GM13977 (cell line): ENCODE measurements at regions not wholly inside any gene's neighbourhood (a gene's known extent, or its start where the extent isn't known, plus 50 kb on each side); places are given as distances from the start of the nearest gene placed in this dataset.

Source experiments
- DNase-seq: peaks from one replicate; pipeline ENCODE4 v3.0.0; 2012; ENCODE audit warnings: low spot score
- in situ Hi-C: fragments of 300-500 bp; cut with MboI; formaldehyde crosslinking; loops from one replicate; pipeline ENCODE4 v1.12.0; 2022; ENCODE audit warnings: low sequenced_read_pairs, low pct_unique_long_range_greater_than_20kb, mixed read lengths, inconsistent platforms; ENCODE audit not compliant: unreplicated experiment
- TF ChIP-seq, protein P1 (sequence below): IDR thresholded peaks from 2 replicates; pipeline ENCODE4 v1.5.1; 2012; ENCODE audit warnings: mild to moderate bottlenecking, control low read depth; ENCODE audit not compliant: insufficient read depth; ENCODE audit errors: extremely low read depth, missing control alignments

DNA sequence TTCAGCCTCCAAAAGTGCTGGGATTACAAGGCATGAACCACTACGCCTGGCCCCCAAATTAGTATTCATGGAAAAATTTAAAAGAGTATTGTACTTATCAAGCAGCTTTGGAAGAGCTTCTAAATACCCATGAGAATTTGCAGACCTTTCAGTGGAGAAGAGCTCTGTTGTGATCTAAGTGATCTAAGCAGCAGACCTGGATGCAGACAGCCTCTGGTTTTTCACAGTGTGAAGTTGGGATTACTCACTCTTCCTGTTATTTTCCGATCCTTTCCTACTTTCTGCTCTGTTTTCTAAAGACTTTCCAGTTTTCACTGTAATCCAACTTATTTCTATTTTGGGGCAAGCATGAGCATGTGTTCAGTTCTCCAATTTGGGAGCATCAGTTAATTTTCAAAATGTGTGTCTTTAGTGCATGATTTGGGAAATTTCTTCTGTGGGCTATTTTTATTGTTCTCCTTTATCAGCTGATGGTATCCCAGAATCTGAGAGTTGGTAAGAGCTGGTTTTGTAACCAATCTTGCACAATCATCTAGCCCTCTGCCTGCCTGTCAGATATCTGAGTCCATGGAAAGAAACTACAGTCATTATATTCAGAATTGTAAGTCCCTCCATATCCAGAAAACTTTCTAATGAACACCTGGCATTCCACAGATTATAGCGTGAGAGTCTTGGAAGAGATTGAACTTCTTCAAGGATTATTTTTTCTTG lies 207.7 kb upstream of the DTNBP1 start:
- in situ Hi-C loops, result no loop called here
- TF ChIP-seq, protein P1, sequence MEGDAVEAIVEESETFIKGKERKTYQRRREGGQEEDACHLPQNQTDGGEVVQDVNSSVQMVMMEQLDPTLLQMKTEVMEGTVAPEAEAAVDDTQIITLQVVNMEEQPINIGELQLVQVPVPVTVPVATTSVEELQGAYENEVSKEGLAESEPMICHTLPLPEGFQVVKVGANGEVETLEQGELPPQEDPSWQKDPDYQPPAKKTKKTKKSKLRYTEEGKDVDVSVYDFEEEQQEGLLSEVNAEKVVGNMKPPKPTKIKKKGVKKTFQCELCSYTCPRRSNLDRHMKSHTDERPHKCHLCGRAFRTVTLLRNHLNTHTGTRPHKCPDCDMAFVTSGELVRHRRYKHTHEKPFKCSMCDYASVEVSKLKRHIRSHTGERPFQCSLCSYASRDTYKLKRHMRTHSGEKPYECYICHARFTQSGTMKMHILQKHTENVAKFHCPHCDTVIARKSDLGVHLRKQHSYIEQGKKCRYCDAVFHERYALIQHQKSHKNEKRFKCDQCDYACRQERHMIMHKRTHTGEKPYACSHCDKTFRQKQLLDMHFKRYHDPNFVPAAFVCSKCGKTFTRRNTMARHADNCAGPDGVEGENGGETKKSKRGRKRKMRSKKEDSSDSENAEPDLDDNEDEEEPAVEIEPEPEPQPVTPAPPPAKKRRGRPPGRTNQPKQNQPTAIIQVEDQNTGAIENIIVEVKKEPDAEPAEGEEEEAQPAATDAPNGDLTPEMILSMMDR, result no peak
- DNase-seq, result no peak

DNA sequence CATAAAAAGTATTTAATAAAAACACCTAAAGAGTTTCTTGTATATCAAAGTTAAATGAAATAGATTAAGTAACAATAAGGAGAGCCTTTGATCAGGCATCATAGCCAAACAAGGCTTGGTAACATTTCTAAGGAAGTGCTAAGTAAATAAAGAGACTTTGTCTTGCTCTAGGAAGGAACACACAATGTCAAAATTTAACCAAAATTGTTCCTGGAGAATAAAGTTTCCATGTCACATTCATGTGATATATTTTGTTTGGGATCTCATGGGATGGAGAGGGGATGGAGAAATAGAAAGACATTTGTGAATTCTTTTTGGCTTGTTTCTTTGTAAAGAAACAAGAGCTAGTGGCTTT lies 201.9 kb upstream of the DTNBP1 start:
- no peak for DNase-seq
- TF ChIP-seq, protein P1, result no peak
- in situ Hi-C loops, result no loop called here

DNA sequence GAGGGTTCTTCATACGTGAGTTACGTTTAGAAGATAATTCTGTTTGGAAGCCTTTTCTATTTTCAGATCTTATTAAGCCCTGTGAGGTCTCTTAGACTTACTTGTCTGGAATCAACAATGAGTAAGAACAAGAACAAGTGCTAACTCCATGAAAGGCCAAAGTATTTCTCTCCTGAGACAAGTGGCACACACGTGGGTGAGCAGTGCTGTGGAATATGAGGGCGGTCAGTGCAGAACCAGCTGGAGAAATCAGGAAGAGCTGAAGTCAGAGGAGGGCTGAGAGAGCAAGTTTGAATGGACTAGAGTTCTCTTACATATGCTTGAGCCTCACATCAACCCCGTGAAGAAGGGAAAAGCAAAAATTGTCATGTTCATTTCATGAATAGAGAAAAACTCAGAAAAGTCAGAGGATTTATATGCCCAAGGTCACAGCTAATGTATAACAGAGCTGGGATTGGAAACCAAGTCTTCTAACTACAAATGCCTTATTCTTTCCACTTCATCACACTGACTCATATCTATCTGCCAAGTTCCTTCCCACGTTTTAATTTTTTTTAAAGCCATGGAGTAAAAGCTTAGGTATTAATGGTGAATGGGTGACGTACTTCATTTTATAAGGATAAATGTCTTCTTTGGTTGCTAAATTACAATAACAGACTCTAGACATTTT lies 201.3 kb upstream of the DTNBP1 start:
- TF ChIP-seq, protein P1, result no peak
- in situ Hi-C loops, result no loop called here
- DNase-seq, result no peak

DNA sequence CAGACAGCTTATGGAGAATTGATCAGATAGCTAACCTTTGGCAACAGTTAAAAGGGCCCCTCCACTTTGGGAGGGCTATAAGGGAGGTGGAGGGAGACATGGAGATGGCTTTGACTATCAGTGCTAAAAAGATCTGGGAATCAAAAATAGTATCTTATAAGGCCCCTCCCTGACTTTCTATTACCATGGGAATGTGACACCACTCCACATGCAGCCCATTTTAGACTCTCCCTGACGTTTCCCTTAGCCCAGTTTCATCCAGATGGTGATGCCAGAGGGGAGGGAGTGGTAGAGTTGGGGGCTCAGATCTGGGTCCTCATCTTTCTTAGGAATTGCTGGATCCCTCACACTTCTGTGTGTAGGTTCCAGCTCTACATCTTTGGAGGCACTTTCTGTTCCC lies 200.0 kb upstream of the DTNBP1 start:
- no peak for DNase-seq
- in situ Hi-C loops, result no loop called here
- TF ChIP-seq, protein P1, result no peak

DNA sequence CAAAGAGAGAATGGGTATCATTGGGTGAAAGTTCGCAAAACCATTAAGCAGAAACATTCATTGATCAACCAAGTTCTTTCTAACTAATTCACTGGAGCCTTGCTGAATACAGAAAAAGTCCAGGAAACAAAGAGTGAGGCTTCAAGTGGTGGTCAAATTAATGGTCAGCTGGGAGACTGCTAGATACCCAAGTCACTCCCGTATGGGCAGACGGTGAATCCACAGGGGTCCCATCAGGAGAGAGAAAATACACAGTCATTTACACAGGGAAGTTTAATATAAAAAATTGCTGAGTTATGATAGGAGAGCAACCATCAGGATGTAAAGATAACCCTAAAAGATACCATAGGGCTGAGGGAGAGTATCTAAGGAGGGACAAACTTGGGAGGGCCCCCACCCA lies 198.7 kb upstream of the DTNBP1 start:
- no peak for DNase-seq
- TF ChIP-seq, protein P1, result no peak
- in situ Hi-C loops, result no loop called here

DNA sequence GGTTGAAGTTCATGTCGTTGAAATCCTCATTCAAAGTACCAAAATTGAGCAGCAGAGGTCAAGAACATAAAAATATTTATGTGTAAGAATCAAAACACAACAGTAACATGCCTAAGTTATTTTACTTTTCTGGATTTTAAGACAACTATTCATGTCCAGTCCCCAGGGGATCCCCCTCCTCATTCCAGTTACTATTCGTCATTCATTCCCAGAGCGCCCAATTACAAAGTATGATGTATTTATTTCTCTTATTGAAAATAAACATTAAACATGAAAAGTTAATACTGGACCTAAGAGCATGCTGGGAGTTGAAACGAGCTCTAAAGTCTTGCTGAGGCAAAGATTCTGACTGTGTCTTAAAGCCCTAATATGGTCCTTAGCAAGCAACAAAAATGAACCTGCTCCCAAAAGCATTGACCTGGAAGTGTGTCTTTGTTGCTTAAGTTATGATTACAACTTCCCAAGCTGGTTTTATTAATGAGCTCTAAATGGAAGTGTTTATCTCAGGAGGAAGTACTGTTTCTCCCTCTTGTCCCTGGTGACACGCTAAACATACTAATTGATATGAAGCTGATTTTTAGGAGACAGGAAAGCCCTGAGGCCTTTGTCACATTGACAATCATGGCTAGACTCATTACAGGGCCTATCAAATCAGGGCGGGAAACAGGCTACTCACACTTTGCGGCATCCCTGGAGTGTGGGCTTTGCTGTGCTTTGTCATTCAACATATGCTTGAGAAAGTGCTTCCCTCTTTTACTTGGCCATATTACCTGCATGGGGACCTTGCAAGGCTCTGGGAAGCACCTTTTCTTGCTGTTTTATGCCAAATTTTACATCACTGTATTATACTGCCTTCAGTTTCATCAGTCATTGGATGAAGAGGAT lies 192.2 kb upstream of the DTNBP1 start:
- in situ Hi-C loops, result no loop called here
- DNase-seq, result no peak
- TF ChIP-seq, protein P1, result no peak
